ENCODE measurements at regions not wholly inside any gene's neighbourhood (a gene's known extent, or its start where the extent isn't known, plus 50 kb on each side); places are given as distances from the start of the nearest gene placed in this dataset.

- DNase-seq, result no peak
These were observed 387.4 kb upstream of the PTBP2 start for GRCh38 chr1:96334236-96334557.

- no peak for DNase-seq
These were observed 383.0 kb upstream of the PTBP2 start for GRCh38 chr1:96338622-96339021.

- DNase-seq, result no peak
These were observed 380.9 kb upstream of the PTBP2 start for GRCh38 chr1:96340686-96341085.

GRCh38 chr1:96346719-96347118 is 374.9 kb upstream of the PTBP2 start:
- DNase-seq, result no peak

- no peak for DNase-seq
These were observed 371.7 kb upstream of the PTBP2 start for GRCh38 chr1:96349896-96350295.

GRCh38 chr1:96352733-96353132 is 368.9 kb upstream of the PTBP2 start:
- no peak for DNase-seq

GRCh38 chr1:96355521-96355920 is 366.1 kb upstream of the PTBP2 start:
- no peak for DNase-seq

- no peak for DNase-seq
These were observed 365.6 kb upstream of the PTBP2 start for GRCh38 chr1:96355961-96356360.

GRCh38 chr1:96357141-96357765 is 364.3 kb upstream of the PTBP2 start:
- no peak for DNase-seq

GRCh38 chr1:96358057-96358456 is 363.5 kb upstream of the PTBP2 start:
- no peak for DNase-seq

GRCh38 chr1:96360036-96360795 is 361.4 kb upstream of the PTBP2 start:
- DNase-seq, result no peak

- peak; percentile 37 for DNase-seq
These were observed 360.2 kb upstream of the PTBP2 start for GRCh38 chr1:96361271-96361856.

- DNase-seq, result no peak
These were observed 359.6 kb upstream of the PTBP2 start for GRCh38 chr1:96361961-96362360.

- no peak for DNase-seq
These were observed 359.0 kb upstream of the PTBP2 start for GRCh38 chr1:96362623-96363022.

GRCh38 chr1:96363826-96364225 is 357.8 kb upstream of the PTBP2 start:
- no peak for DNase-seq

GRCh38 chr1:96364576-96364975 is 357.0 kb upstream of the PTBP2 start:
- peak; percentile 29 for DNase-seq

GRCh38 chr1:96365076-96365475 is 356.5 kb upstream of the PTBP2 start:
- peak; percentile 32 for DNase-seq

GRCh38 chr1:96365596-96366390 is 355.8 kb upstream of the PTBP2 start:
- DNase-seq, result no peak

GRCh38 chr1:96366516-96366915 is 355.1 kb upstream of the PTBP2 start:
- no peak for DNase-seq

GRCh38 chr1:96367791-96368190 is 353.8 kb upstream of the PTBP2 start:
- no peak for DNase-seq

GRCh38 chr1:96370757-96371156 is 350.8 kb upstream of the PTBP2 start:
- peak; percentile 6 for DNase-seq

- DNase-seq, result no peak
These were observed 348.7 kb upstream of the PTBP2 start for GRCh38 chr1:96372881-96373280.

- DNase-seq, result no peak
These were observed 347.4 kb upstream of the PTBP2 start for GRCh38 chr1:96374076-96374762.
